H9 (cell line): ENCODE measurements at regions not wholly inside any gene's neighbourhood (a gene's known extent, or its start where the extent isn't known, plus 50 kb on each side); places are given as distances from the start of the nearest gene placed in this dataset.

Experiments
- DNase-seq: peaks from one replicate; pipeline ENCODE4 v3.0.0-alpha.2; 2017
- H2AFZ ChIP-seq: one replicate; pipeline ENCODE4 v1.6.1; 2013; ENCODE audit warnings: mild to moderate bottlenecking, low read length, control low read depth, moderate library complexity
- H2AK5ac ChIP-seq: 2 replicates; pipeline ENCODE4 v1.6.1; 2013; ENCODE audit warnings: low read length, control low read depth, mixed read lengths; ENCODE audit not compliant: insufficient read length
- H2BK120ac ChIP-seq: one replicate; pipeline ENCODE4 v1.6.1; 2013; ENCODE audit warnings: low read depth, mild to moderate bottlenecking, low read length, control low read depth, inconsistent platforms; ENCODE audit not compliant: poor library complexity, severe bottlenecking
- H2BK12ac ChIP-seq: 2 replicates; pipeline ENCODE4 v1.6.1; 2013; ENCODE audit warnings: low read length, control low read depth, mixed read lengths, low read depth; ENCODE audit not compliant: insufficient read length
- H2BK15ac ChIP-seq: 2 replicates; pipeline ENCODE4 v1.6.1; 2013; ENCODE audit warnings: low read depth, low read length, control low read depth
- H2BK20ac ChIP-seq: one replicate; pipeline ENCODE4 v1.6.1; 2013; ENCODE audit warnings: low read depth, mild to moderate bottlenecking, low read length, control low read depth, inconsistent platforms; ENCODE audit not compliant: poor library complexity, severe bottlenecking
- H2BK5ac ChIP-seq: 2 replicates; pipeline ENCODE4 v1.6.1; 2013; ENCODE audit warnings: low read length, control low read depth, mixed read lengths; ENCODE audit not compliant: insufficient read length
- H3K14ac ChIP-seq: 2 replicates; pipeline ENCODE4 v1.6.1; 2013; ENCODE audit warnings: low read length, control low read depth; ENCODE audit not compliant: insufficient read depth
- H3K18ac ChIP-seq: 2 replicates; pipeline ENCODE4 v1.6.1; 2013; ENCODE audit warnings: low read depth, mild to moderate bottlenecking, mixed read lengths, low read length, control low read depth; ENCODE audit not compliant: insufficient read length
- H3K23ac ChIP-seq: 2 replicates; pipeline ENCODE4 v1.6.1; 2013; ENCODE audit warnings: low read length, control low read depth, mixed read lengths, low read depth; ENCODE audit not compliant: insufficient read length
- H3K23me2 ChIP-seq: 2 replicates; pipeline ENCODE4 v1.6.1; 2013; ENCODE audit warnings: low read depth, mild to moderate bottlenecking, mixed read lengths, low read length, control low read depth; ENCODE audit not compliant: insufficient read length, poor library complexity, severe bottlenecking
- H3K27ac ChIP-seq: 2 replicates; pipeline ENCODE4 v1.5.1; 2013; ENCODE audit warnings: low read length, control low read depth, mixed read lengths, low read depth; ENCODE audit not compliant: insufficient read length
- H3K27me3 ChIP-seq: 2 replicates; pipeline ENCODE4 v1.6.1; 2013; ENCODE audit warnings: low read length, control low read depth, inconsistent platforms; ENCODE audit not compliant: insufficient read depth
- H3K4ac ChIP-seq: 2 replicates; pipeline ENCODE4 v1.6.1; 2013; ENCODE audit warnings: low read depth, mild to moderate bottlenecking, control low read depth, inconsistent platforms, low read length, moderate library complexity
- H3K4me1 ChIP-seq: 2 replicates; pipeline ENCODE4 v1.6.1; 2013; ENCODE audit warnings: low read length, control low read depth, inconsistent platforms; ENCODE audit not compliant: insufficient read depth
- H3K4me2 ChIP-seq: 2 replicates; pipeline ENCODE4 v1.6.1; 2013; ENCODE audit warnings: low read length, control low read depth, mixed read lengths; ENCODE audit not compliant: insufficient read length, insufficient read depth
- H3K56ac ChIP-seq: 2 replicates; pipeline ENCODE4 v1.6.1; 2013; ENCODE audit warnings: low read depth, mild to moderate bottlenecking, mixed read lengths, low read length, control low read depth; ENCODE audit not compliant: insufficient read length
- H3K79me1 ChIP-seq: 2 replicates; pipeline ENCODE4 v1.6.1; 2013; ENCODE audit warnings: low read depth, mild to moderate bottlenecking, moderate library complexity, low read length, control low read depth, inconsistent platforms; ENCODE audit not compliant: insufficient read depth, poor library complexity, severe bottlenecking
- H3K79me2 ChIP-seq: 2 replicates; pipeline ENCODE4 v1.6.1; 2013; ENCODE audit warnings: low read length, control low read depth, inconsistent platforms; ENCODE audit not compliant: insufficient read depth
- H3K9ac ChIP-seq: 2 replicates; pipeline ENCODE4 v1.6.1; 2013; ENCODE audit warnings: low read length, control low read depth, mixed read lengths; ENCODE audit not compliant: insufficient read length; ENCODE audit errors: extremely low read depth
- H3K9me3 ChIP-seq: one replicate; pipeline ENCODE4 v1.6.1; 2013; ENCODE audit warnings: low read depth, low read length, inconsistent platforms; ENCODE audit not compliant: control insufficient read depth
- H3T11ph ChIP-seq: one replicate; pipeline ENCODE4 v1.6.1; 2013; ENCODE audit warnings: mild to moderate bottlenecking, low read length, control low read depth, inconsistent platforms
- H4K20me1 ChIP-seq: one replicate; pipeline ENCODE4 v1.6.1; 2013; ENCODE audit not compliant: control insufficient read depth, insufficient read length, insufficient read depth
- H4K5ac ChIP-seq: 2 replicates; pipeline ENCODE4 v1.6.1; 2013; ENCODE audit warnings: low read depth, mild to moderate bottlenecking, mixed read lengths, low read length, control low read depth; ENCODE audit not compliant: insufficient read length
- H4K8ac ChIP-seq: replicated peaks from 2 replicates; pipeline ENCODE4 v1.6.1; 2013; ENCODE audit warnings: low read length, control low read depth, mixed read lengths, low read depth; ENCODE audit not compliant: insufficient read length
- H4K91ac ChIP-seq: 2 replicates; pipeline ENCODE4 v1.6.1; 2013; ENCODE audit warnings: low read depth, mild to moderate bottlenecking, moderate library complexity, mixed read lengths, low read length, control low read depth; ENCODE audit not compliant: insufficient read length
- H3K27ac Mint-ChIP-seq, 3 experiments: 2 replicates in 2 of 3; 3 replicates in 1 of 3; pipeline ENCODE4 v1.8.0; 2020 to 2021; ENCODE audit warnings: mixed read lengths in 3 of 3, mild to moderate bottlenecking in 1 of 3, moderate library complexity in 1 of 3
- H3K27me3 Mint-ChIP-seq: 2 replicates; pipeline ENCODE4 v1.8.0; 2021; ENCODE audit warnings: low read depth, mild to moderate bottlenecking, moderate library complexity, mixed read lengths
- H3K36me3 Mint-ChIP-seq, 3 experiments: 2 replicates in 2 of 3; 3 replicates in 1 of 3; pipeline ENCODE4 v1.8.0; 2020 to 2021; ENCODE audit warnings: low read depth in 3 of 3, mixed read lengths in 3 of 3; ENCODE audit not compliant: insufficient read depth in 1 of 3
- H3K4me1 Mint-ChIP-seq, 2 experiments: 2 replicates each; pipeline ENCODE4 v1.8.0; 2020; ENCODE audit warnings: mixed read lengths in 2 of 2
- H3K4me3 Mint-ChIP-seq, 2 experiments: 2 replicates in 1 of 2; 3 replicates in 1 of 2; pipeline ENCODE4 v1.8.0; 2020 to 2021; ENCODE audit warnings: mild to moderate bottlenecking in 2 of 2, mixed read lengths in 2 of 2, moderate library complexity in 1 of 2
- H3K9me3 Mint-ChIP-seq, 2 experiments: 2 replicates in 1 of 2; 3 replicates in 1 of 2; pipeline ENCODE4 v1.8.0; 2020; ENCODE audit warnings: mild to moderate bottlenecking in 2 of 2, mixed read lengths in 2 of 2, moderate library complexity in 1 of 2
- WGBS: extraction: QIAGEN DNeasy Blood & Tissue Kit; methylation state at CpG from one replicate; pipeline ENCODE4 v1.1.7; 2013; ENCODE audit warnings: missing lambda C conversion rate, low lambda C conversion rate, mixed read lengths; ENCODE audit not compliant: insufficient read length; ENCODE audit errors: extremely low coverage; 5-methylcytosine and 5-hydroxymethylcytosine counted together
- TF ChIP-seq, protein P1 (sequence below): fragments of 200-600 bp; sonication (generic); conservative IDR thresholded peaks from 3 replicates; pipeline ENCODE4 v1.8.0; 2021; ENCODE audit warnings: antibody characterized with exemption, mild to moderate bottlenecking

DNA sequence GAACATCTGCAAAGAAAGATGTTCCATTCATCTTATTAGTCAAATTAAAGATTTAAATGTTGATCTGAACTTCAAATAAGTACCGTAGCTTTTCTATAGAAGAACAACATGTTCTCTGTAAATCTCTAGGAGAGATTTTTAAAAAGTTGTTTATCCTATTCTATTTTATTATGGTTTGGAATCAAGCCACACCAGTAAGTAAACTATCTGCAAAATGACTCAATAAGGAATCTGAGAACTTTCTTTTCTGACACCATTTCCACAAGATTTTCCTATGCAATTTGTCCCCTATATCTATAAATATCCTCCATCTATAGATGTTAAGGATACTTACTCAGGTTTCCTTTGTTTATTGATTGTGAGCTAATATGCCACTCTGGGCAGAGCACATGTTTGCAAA is 736.6 kb downstream of the CBLN2 start:
- H3K9me3 ChIP-seq, result no peaks in the 10 kb centered on the region
- no peak overlapping the region for H2AFZ ChIP-seq
- no peak overlapping the region for H2BK5ac ChIP-seq
- H3K18ac ChIP-seq, result no peak overlapping the region
- H3K9me3 Mint-ChIP-seq, result peaks cover 0 to 2% of the 10 kb centered on the region in 2 experiments; a peak in 1 of 5 replicates
- H3K79me1 ChIP-seq, result no peaks in the 10 kb centered on the region
- H2BK15ac ChIP-seq, result no peak overlapping the region
- H3K4me2 ChIP-seq, result no peak overlapping the region
- H4K20me1 ChIP-seq, result no peaks in the 10 kb centered on the region
- H2BK12ac ChIP-seq, result no peak overlapping the region
- H3K4me1 Mint-ChIP-seq, result peaks cover 3 to 6% of the 10 kb centered on the region in 2 experiments; a peak in 1 of 4 replicates
- no peak overlapping the region for H2BK120ac ChIP-seq
- no peaks in the 10 kb centered on the region; a peak in 1 of 7 replicates for H3K36me3 Mint-ChIP-seq
- H3K4ac ChIP-seq, result no peak overlapping the region
- H3K23me2 ChIP-seq, result no peaks in the 10 kb centered on the region
- no peak overlapping the region for H3K23ac ChIP-seq
- no peak overlapping the region for H4K5ac ChIP-seq
- H3K4me1 ChIP-seq, result no peaks in the 10 kb centered on the region
- H4K91ac ChIP-seq, result no peak overlapping the region
- H3K27ac Mint-ChIP-seq, result no peak overlapping the region
- no peak overlapping the region for H3K4me3 Mint-ChIP-seq
- H2AK5ac ChIP-seq, result no peak overlapping the region
- DNase-seq, result no peak
- TF ChIP-seq, protein P1, sequence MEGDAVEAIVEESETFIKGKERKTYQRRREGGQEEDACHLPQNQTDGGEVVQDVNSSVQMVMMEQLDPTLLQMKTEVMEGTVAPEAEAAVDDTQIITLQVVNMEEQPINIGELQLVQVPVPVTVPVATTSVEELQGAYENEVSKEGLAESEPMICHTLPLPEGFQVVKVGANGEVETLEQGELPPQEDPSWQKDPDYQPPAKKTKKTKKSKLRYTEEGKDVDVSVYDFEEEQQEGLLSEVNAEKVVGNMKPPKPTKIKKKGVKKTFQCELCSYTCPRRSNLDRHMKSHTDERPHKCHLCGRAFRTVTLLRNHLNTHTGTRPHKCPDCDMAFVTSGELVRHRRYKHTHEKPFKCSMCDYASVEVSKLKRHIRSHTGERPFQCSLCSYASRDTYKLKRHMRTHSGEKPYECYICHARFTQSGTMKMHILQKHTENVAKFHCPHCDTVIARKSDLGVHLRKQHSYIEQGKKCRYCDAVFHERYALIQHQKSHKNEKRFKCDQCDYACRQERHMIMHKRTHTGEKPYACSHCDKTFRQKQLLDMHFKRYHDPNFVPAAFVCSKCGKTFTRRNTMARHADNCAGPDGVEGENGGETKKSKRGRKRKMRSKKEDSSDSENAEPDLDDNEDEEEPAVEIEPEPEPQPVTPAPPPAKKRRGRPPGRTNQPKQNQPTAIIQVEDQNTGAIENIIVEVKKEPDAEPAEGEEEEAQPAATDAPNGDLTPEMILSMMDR, result no peak
- H2BK20ac ChIP-seq, result no peak overlapping the region
- H3T11ph ChIP-seq, result no peak overlapping the region
- no peak overlapping the region for H3K14ac ChIP-seq
- no peak overlapping the region for H4K8ac ChIP-seq
- no peak overlapping the region for H3K56ac ChIP-seq
- no CpG with 5 or more reads among the region's 1 CpG for WGBS
- no peak overlapping the region for H3K9ac ChIP-seq
- no peaks in the 10 kb centered on the region for H3K79me2 ChIP-seq
- no peaks in the 10 kb centered on the region for H3K27me3 Mint-ChIP-seq
- H3K27me3 ChIP-seq, result no peaks in the 10 kb centered on the region
- no peak overlapping the region for H3K27ac ChIP-seq
